HG03571 (cell line): ENCODE measurements at regions not wholly inside any gene's neighbourhood (a gene's known extent, or its start where the extent isn't known, plus 50 kb on each side); places are given as distances from the start of the nearest gene placed in this dataset.

Experiments used
- ATAC-seq: cut with Tn5 transposase; IDR thresholded peaks from one replicate; pipeline ENCODE4 v1.9.1; 2021; ENCODE audit not compliant: unreplicated experiment

GRCh38 chr10:117905404-117905803, 141.3 kb downstream of the RAB11FIP2 start:
- no peak for ATAC-seq

- ATAC-seq: no peak
Measured at GRCh38 chr10:117911684-117912083, 135.1 kb downstream of the RAB11FIP2 start.

DNA sequence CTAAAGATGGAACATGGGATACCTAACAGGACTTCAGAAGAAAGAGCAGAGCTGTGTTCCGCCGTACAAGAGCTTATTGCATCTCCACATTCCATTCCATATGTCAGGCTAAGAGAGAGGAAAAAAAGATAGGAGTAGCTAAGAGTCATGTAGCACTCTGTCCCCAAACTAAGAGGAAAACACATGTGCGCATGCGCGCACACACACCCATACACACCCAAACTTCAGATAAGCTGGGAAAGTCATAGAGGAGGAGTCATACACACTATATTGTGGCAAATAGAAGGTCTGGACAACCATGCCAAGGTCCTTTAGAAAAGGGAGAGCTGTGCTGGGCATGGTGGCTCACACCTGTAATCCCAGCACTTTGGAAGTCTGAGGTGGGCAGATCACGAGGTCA, 132.4 kb downstream of the RAB11FIP2 start:
- ATAC-seq: no peak

DNA sequence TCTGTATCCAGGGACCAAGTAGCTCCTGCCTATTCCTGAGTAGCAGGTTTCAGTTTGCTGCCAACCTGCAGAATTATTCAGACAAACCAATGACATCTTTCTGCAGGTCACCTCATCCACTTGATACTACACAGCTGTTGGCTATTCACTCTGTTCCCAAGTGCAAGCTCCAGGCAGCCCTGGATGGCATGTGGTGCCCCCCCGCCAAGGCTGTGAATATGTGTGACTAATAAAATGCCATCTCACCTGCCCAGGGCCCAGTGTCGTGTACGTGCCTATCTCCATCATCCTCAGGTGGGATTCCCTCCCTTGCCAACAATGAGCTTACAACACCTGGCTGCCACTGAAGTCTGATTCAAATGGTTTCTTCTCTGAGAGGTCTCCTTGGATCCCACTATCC, 125.8 kb downstream of the RAB11FIP2 start:
- no peak for ATAC-seq

GRCh38 chr10:117921421-117921820, 125.3 kb downstream of the RAB11FIP2 start:
- no peak for ATAC-seq

DNA sequence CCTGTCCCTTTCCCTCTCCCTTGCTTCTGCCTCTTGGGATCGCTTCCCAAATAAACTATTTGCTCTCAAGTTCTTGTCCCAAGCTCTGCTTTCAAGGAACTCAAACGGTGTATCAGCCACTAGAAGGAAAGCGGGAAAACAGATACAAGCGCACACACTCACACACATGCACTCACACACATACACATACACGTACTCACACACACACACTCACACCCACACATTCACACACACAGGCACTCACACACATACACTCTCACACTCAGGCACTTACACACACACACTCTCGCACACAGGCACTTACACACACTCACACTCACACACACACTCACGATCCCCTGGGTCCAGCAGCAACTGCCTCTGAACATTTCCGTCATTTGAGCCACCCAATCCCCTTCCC, 121.9 kb downstream of the RAB11FIP2 start:
- ATAC-seq: no peak

DNA sequence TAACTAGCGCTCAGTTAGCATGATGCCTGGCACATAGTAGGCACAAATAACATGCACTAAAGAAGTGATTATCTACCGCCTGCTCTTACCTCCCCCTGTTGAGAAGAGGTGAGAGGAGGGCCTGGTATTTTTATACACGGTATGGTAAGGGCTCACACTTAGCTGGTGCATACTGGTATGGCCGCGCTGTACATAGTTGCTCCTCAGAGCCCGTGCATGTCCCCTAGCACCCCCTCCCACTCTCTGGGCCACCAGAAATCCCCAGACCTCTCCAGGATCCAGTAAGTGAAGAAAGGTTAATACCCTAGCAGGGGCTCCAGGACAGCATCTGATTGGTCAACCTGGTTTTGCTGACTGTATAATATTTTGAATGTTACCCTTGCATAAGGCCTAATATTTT, 121.4 kb downstream of the RAB11FIP2 start:
- ATAC-seq: no peak

GRCh38 chr10:117926491-117926890, 120.2 kb downstream of the RAB11FIP2 start:
- no peak for ATAC-seq

DNA sequence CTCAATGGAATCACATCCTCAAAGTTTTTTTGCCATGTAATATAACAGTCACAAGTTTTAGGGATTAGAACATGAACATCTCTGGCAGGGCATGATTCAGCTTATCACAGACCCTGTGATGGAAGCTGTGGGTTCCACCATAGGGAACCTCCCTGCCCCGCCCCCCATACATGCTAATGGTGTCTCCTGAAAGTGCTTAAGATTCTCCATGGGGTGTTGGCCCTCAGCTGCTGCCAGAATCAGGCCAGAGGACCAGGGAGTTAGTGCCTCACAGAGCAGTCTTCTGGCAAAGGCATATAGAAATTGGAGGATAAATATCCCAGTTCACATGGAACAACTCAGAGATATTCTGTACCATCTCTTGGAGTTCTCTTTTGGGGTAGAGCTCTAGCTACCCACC, 119.4 kb downstream of the RAB11FIP2 start:
- no peak for ATAC-seq

GRCh38 chr10:117927871-117928270, 118.9 kb downstream of the RAB11FIP2 start:
- ATAC-seq: no peak

DNA sequence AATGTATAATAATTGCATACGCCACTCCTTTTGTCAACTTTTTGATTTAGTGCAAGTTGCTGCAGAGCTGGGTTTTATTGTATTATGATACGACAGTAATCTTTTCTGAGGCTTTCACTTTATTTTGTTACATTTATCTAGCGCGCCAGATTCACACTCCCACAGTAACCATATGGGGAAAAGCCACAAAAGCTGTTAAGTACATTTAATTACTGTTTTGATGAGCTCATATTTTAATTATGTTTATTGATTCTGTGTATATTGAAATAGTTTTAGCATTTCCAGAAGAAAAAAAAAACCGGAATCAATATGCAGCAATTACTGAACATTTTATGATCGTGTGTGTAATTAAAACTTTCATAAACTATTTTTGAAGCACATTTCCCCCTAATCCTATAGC, 118.5 kb downstream of the RAB11FIP2 start:
- no peak for ATAC-seq

DNA sequence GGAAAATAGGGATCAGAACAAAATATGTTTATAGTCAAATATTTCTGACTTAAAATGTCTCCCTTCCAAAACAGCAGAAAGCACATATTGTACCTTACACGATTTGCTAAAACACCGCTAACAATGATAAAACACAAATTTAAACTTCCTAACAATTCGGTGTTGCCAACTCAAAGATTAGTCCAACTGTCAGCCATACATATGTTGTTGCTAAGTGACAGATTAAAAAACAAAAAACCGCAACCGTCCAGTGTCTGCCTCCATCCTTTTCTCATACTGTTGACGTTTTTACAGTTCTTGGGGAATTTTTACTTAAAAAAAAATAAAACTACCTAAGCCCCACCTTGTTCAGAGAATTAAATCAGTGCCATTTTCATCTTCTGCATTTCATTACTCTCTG, 118.0 kb downstream of the RAB11FIP2 start:
- ATAC-seq: no peak

- ATAC-seq: no peak
Measured at GRCh38 chr10:117929327-117930067, 117.2 kb downstream of the RAB11FIP2 start.

DNA sequence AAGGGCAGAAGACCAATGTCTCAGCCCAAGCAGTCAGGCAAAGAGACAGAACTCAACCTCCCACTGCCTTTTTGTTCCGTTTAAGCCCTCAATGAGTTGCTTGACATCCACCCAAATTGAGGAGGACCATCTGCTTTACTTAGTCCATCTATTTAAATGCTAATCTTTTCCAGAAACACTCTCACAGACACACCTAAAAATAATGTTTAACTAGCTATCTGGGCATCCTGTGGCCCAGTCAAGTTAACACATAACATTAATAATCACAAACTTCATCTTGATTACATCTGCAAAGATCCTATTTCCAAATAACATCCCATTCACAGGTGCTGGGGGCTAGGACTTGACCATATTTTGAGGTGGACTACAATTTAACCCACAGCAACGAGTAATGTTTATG, 115.7 kb downstream of the RAB11FIP2 start:
- ATAC-seq: no peak

DNA sequence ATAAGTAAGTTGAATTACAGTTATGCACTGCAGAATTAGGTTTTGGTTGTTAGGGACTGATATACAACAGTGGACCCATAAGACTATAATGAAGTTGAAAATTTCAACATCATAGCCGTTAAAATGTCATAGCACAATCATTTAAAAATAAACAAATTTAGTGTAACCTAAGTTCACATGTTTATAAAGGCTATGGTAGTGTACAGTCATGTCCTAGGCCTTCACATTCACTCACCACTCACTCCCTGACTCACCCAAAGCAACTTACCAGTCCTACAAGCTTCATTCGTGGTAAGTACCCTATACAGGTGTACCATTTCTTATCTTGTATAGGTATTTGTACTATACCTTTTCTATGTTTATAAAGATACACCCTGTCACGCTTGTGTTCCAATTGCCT, 113.7 kb downstream of the RAB11FIP2 start:
- ATAC-seq: no peak

DNA sequence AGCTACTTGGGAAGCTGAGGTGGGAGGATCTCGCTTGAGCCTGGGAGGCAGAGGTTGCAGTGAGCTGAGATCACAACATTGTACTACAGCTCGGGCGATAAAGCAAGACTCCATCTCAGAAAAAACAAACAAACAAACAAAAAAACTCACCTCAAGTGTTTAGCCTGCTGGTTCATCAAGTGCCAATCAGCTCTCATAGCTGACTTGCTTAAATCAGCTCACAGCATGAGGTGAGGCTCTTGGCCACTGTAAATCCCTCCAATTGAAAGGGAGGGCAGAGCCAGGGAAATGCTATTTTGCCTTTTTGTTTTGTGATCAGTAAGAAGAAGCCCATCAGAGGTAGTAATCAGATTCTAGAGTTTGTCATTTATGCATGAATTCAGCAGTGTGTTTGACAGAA, 112.3 kb downstream of the RAB11FIP2 start:
- ATAC-seq: no peak

GRCh38 chr10:117936141-117936540, 110.6 kb downstream of the RAB11FIP2 start:
- ATAC-seq: no peak

DNA sequence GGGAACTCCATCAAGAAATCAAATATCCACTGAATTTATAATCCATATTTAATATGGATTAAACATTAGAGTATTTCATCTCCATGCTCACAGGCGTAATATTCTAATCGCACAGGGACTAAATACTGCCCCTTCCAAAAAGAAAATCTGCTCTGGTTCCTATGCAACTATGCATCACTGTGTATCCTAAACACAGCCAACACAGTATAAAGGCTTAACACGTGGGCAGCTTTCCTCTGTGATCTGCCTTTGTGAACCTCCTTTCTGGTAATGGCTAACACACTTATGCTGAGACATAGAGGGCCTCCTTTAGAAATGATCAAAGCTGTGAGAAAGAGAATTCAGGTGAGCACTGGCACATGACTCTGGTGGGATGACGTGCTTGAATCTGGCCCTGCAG, 110.2 kb downstream of the RAB11FIP2 start:
- ATAC-seq: no peak

DNA sequence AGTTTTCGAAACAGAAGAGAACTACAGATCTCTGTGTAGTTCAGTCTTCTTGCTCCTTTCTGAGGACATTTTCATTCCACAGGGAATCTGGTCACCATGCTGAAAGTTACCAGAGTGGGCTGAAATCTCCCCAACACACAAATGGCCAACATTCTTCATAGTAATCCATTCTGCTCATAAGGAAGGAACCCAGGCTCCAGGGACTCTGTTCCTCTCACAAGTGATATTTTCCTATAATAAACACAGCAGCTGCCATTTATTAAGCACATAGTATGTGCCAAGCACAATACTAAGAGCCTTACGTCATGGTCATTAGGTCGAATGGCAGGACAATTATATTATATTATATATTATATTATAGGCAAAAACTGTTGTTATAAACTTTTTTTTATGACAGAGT, 109.8 kb downstream of the RAB11FIP2 start:
- no peak for ATAC-seq

DNA sequence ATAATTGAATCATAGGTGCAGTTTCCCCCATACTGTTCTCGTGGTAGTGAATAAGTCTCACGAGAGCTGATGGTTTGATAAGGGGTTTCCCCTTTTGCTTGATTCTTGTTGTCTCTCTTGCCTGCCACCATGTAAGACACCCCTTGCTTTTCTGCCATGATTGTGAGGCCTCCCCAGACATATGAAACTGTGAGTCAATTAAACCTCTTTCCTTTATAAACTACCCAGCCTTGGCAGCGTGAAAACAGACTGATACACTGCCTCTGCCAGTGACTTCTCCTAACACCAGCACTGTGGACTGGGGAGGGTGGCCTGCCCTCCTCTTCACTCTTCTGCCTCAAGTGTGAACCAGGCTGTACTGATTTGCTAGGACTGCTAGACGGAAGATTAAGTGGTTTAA, 108.6 kb downstream of the RAB11FIP2 start:
- ATAC-seq: no peak

GRCh38 chr10:117942226-117942625, 104.5 kb downstream of the RAB11FIP2 start:
- ATAC-seq: no peak

DNA sequence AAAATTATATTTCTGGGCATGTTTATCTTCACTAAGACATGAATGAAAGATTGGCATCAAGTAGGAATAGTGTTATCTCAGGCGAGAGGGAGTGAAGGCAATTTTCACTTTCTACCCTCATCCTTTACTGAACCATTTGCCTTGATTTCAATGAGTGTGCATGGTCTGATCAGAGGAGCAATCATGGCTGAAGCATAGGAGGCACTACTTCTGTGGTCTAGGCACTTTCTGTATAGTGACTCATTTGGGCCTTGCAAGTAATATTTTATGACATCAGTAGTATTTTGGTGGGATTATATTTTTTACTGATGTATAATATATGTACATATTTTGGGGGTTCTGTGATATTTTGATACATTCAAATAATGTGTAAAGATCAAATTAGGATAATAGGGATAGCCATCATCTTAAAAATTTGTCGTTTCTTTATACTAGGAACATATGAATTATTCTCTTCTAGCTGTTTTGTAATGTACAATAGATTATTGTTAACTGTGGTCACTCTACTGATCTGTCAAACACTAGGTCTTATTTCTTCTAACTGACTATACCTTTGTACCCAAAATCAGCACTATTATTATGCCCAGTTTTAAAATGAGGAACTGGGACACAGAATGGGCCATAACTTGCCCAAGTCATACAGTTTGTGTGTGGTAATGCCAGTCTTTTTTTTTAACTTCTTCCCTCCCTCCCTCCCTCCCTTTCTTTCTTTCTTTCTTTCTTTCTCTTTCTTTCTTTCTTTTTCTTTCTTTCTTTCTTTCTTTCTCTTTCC, 101.9 kb downstream of the RAB11FIP2 start:
- ATAC-seq: no peak

DNA sequence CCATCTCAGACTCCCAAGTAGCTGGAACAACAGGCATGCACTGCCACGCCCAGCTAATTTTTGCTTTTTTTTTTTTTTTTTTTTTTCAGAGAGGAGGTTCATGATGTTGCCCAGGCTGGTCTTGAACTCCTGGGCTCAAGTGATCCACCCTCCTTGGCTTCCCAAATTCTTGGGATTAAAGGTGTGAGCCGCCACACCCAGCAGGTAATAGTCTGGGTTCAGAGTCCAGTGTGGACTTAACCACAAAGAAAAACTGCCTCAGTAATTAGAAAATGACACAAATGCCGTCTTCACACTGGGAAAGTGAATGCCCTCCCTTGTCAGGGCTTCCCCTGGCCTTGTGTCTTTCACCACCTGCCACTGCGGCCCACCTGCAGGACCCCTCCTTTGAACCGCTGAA, 101.1 kb downstream of the RAB11FIP2 start:
- ATAC-seq: no peak
